H1 (cell line): ENCODE measurements at regions not wholly inside any gene's neighbourhood (a gene's known extent, or its start where the extent isn't known, plus 50 kb on each side); places are given as distances from the start of the nearest gene placed in this dataset.

Experiments
- CTCF ChIA-PET: fragments of 300-600 bp; sonication (Branson Sonifier 250); formaldehyde crosslinking; loops from one replicate; lab custom pipeline; 2021; ENCODE audit not compliant: partially characterized antibody; lab: Charles Lee
- POLR2A ChIA-PET: fragments of 300-600 bp; sonication (Branson Sonifier 250); formaldehyde crosslinking; loops from one replicate; lab custom pipeline; 2021; ENCODE audit warnings: inconsistent platforms; ENCODE audit not compliant: partially characterized antibody; lab: Charles Lee
- DNase-seq, 2 experiments: peaks; one replicate each; pipeline versions ENCODE4 v3.0.0 to v3.0.0-alpha.2; 2010 to 2022; ENCODE audit warnings: low spot score in 2 of 2, low read depth in 1 of 2, mixed read lengths in 1 of 2
- FAIRE-seq: peaks from 2 replicates; lab custom pipeline; 2011; peaks lifted over from hg19 to GRCh38; lab: Jason Lieb, UNC
- H2AFZ ChIP-seq: 2 replicates; pipeline ENCODE4 v1.8.1; 2012; ENCODE audit warnings: low read length, inconsistent platforms
- H2AK5ac ChIP-seq: 2 replicates; pipeline ENCODE4 v1.6.1; 2013; ENCODE audit warnings: low read depth, low read length
- H2BK120ac ChIP-seq: replicated peaks from 2 replicates; pipeline ENCODE3; 2013; ENCODE audit warnings: low read depth, low read length, inconsistent platforms
- H2BK12ac ChIP-seq: 2 replicates; pipeline ENCODE4 v1.6.1; 2013; ENCODE audit warnings: low read depth, low read length
- H2BK15ac ChIP-seq: 2 replicates; pipeline ENCODE4 v1.6.1; 2013; ENCODE audit warnings: low read length
- H2BK20ac ChIP-seq: 2 replicates; pipeline ENCODE4 v1.6.1; 2013; ENCODE audit warnings: low read length
- H2BK5ac ChIP-seq: 2 replicates; pipeline ENCODE4 v1.6.1; 2013; ENCODE audit warnings: low read depth, low read length
- H3K14ac ChIP-seq: 2 replicates; pipeline ENCODE4 v1.6.1; 2013; ENCODE audit warnings: inconsistent platforms; ENCODE audit not compliant: insufficient read length
- H3K18ac ChIP-seq: 2 replicates; pipeline ENCODE4 v1.6.1; 2013; ENCODE audit warnings: low read length; ENCODE audit errors: extremely low read depth
- H3K23ac ChIP-seq: 2 replicates; pipeline ENCODE4 v1.6.1; 2013; ENCODE audit warnings: inconsistent platforms; ENCODE audit not compliant: insufficient read length
- H3K23me2 ChIP-seq: 2 replicates; pipeline ENCODE4 v1.6.1; 2013; ENCODE audit warnings: low read depth, low read length
- H3K27ac ChIP-seq: 2 replicates; pipeline ENCODE4 v1.6.1; 2011; ENCODE audit warnings: low read depth, low read length, inconsistent platforms
- H3K27me3 ChIP-seq, 4 experiments: replicated peaks in 1 of 4; 1 replicate in 1 of 4; 2 replicates in 3 of 4; pipeline versions ENCODE4 v1.6.1 to v1.8.1; 2011 to 2013; ENCODE audit warnings: low read length in 3 of 4, mild to moderate bottlenecking in 3 of 4, inconsistent platforms in 2 of 4, mixed read lengths in 2 of 4, moderate library complexity in 1 of 4; ENCODE audit not compliant: control insufficient read depth in 3 of 4, insufficient read depth in 3 of 4; ENCODE audit errors: extremely low read depth in 1 of 4
- H3K36me3 ChIP-seq, 4 experiments: 2 replicates each; pipeline versions ENCODE4 v1.6.1 to v1.8.1; 2011 to 2013; ENCODE audit warnings: mild to moderate bottlenecking in 4 of 4, low read length in 3 of 4, moderate library complexity in 2 of 4, control low read depth in 1 of 4, inconsistent platforms in 1 of 4; ENCODE audit not compliant: insufficient read depth in 4 of 4, control insufficient read depth in 2 of 4
- H3K4ac ChIP-seq: replicated peaks from 2 replicates; pipeline ENCODE3; 2013; ENCODE audit warnings: low read length, low read depth, mixed read lengths, inconsistent platforms; ENCODE audit not compliant: insufficient read length
- H3K4me1 ChIP-seq, 4 experiments: replicated peaks in 1 of 4; 1 replicate in 1 of 4; 2 replicates in 3 of 4; pipeline versions ENCODE4 v1.6.1 to v1.8.1; 2011 to 2013; ENCODE audit warnings: low read length in 3 of 4, inconsistent platforms in 2 of 4, mixed read lengths in 1 of 4; ENCODE audit not compliant: insufficient read depth in 4 of 4, control insufficient read depth in 3 of 4
- H3K4me2 ChIP-seq, 2 experiments: 2 replicates each; pipeline versions ENCODE4 v1.6.1 to v1.8.1; 2011 to 2013; ENCODE audit warnings: low read depth in 2 of 2, low read length in 2 of 2, control low read depth in 1 of 2, inconsistent platforms in 1 of 2, mild to moderate bottlenecking in 1 of 2; ENCODE audit not compliant: insufficient read depth in 1 of 2
- H3K4me3 ChIP-seq, 4 experiments: fragments of 200-600, 300-600 bp in 1 of 4; sonication (generic), shearing (Covaris generic), sonication (Bioruptor Twin) in 1 of 4; 2 replicates each; pipeline versions ENCODE4 v1.5.1 to v1.8.1; 2011 to 2016; ENCODE audit warnings: low read length in 4 of 4, low read depth in 3 of 4, control low read depth in 2 of 4, inconsistent platforms in 2 of 4, mild to moderate bottlenecking in 2 of 4, mixed read lengths in 1 of 4, moderate library complexity in 1 of 4; ENCODE audit not compliant: insufficient read depth in 2 of 4; ENCODE audit errors: extremely low read depth in 1 of 4
- H3K56ac ChIP-seq: replicated peaks from 2 replicates; pipeline ENCODE3; 2013; ENCODE audit warnings: low read depth, mild to moderate bottlenecking, mixed read lengths, low read length, inconsistent platforms; ENCODE audit not compliant: insufficient read length
- H3K79me1 ChIP-seq: 2 replicates; pipeline ENCODE4 v1.6.1; 2013; ENCODE audit warnings: low read depth, low read length, control low read depth
- H3K79me2 ChIP-seq, 2 experiments: 2 replicates each; pipeline versions ENCODE4 v1.6.1 to v1.8.1; 2012 to 2013; ENCODE audit warnings: low read length in 2 of 2, mild to moderate bottlenecking in 2 of 2, inconsistent platforms in 1 of 2; ENCODE audit not compliant: insufficient read depth in 2 of 2, control insufficient read depth in 1 of 2
- H3K9ac ChIP-seq, 4 experiments: replicated peaks in 1 of 4; 1 replicate in 1 of 4; 2 replicates in 3 of 4; pipeline versions ENCODE4 v1.6.1 to v1.8.1; 2011 to 2013; ENCODE audit warnings: low read depth in 3 of 4, low read length in 3 of 4, control low read depth in 2 of 4, mild to moderate bottlenecking in 2 of 4, moderate library complexity in 2 of 4, inconsistent platforms in 1 of 4; ENCODE audit errors: extremely low read depth in 1 of 4
- H3K9me3 ChIP-seq, 2 experiments: 2 replicates each; pipeline versions ENCODE4 v1.6.1 to v1.8.1; 2012 to 2013; ENCODE audit warnings: mild to moderate bottlenecking in 2 of 2, moderate library complexity in 2 of 2, control low read depth in 1 of 2, inconsistent platforms in 1 of 2, low read depth in 1 of 2, low read length in 1 of 2, mixed read lengths in 1 of 2; ENCODE audit not compliant: insufficient read depth in 2 of 2
- H4K20me1 ChIP-seq, 2 experiments: replicated peaks in 1 of 2; 2 replicates each; pipeline versions ENCODE3 to v1.8.1; 2011 to 2013; ENCODE audit warnings: inconsistent platforms in 2 of 2, low read length in 2 of 2, mild to moderate bottlenecking in 1 of 2; ENCODE audit not compliant: insufficient read depth in 2 of 2, control insufficient read depth in 1 of 2
- H4K5ac ChIP-seq: 2 replicates; pipeline ENCODE4 v1.6.1; 2013; ENCODE audit warnings: low read length, low read depth, mixed read lengths, inconsistent platforms; ENCODE audit not compliant: insufficient read length
- H4K8ac ChIP-seq: 2 replicates; pipeline ENCODE4 v1.8.0; 2013; ENCODE audit warnings: mild to moderate bottlenecking, moderate library complexity, low read length, inconsistent platforms; ENCODE audit not compliant: insufficient read depth; ENCODE audit errors: extremely low read depth
- H4K91ac ChIP-seq: replicated peaks from 2 replicates; pipeline ENCODE3; 2013; ENCODE audit warnings: low read length, mixed read lengths, inconsistent platforms; ENCODE audit not compliant: insufficient read length
- BACH1 ChIP-seq: IDR thresholded peaks from 2 replicates; pipeline ENCODE4 v1.6.1; 2012; ENCODE audit warnings: low read length, improper control_type of control experiment
- FOSL1 ChIP-seq: IDR thresholded peaks from 2 replicates; pipeline ENCODE4 v1.6.1; 2011; ENCODE audit warnings: mild to moderate bottlenecking, low read depth, low read length, moderate library complexity; ENCODE audit not compliant: insufficient read depth
- NRF1 ChIP-seq: IDR thresholded peaks from 2 replicates; pipeline ENCODE4 v1.6.1; 2011; ENCODE audit warnings: mild to moderate bottlenecking, low read depth, low read length, improper control_type of control experiment
- POLR2A ChIP-seq, 2 experiments: IDR thresholded peaks; 1 replicate in 1 of 2; 2 replicates in 1 of 2; pipeline ENCODE4 v1.6.1; 2011; ENCODE audit warnings: low read depth in 2 of 2, low read length in 2 of 2, mild to moderate bottlenecking in 2 of 2; ENCODE audit errors: control extremely low read depth in 1 of 2
- SIN3A ChIP-seq, 2 experiments: IDR thresholded peaks in 1 of 2; conservative IDR thresholded peaks in 1 of 2; 2 replicates each; pipeline ENCODE4 v1.6.1; 2011 to 2012; ENCODE audit warnings: low read length in 2 of 2, improper control_type of control experiment in 1 of 2, low read depth in 1 of 2, mild to moderate bottlenecking in 1 of 2
- SIRT6 ChIP-seq: IDR thresholded peaks from one replicate; pipeline ENCODE4 v1.7.1; 2012; ENCODE audit warnings: low read length, inconsistent platforms
- SP2 ChIP-seq: IDR thresholded peaks from 2 replicates; pipeline ENCODE4 v1.6.1; 2012; ENCODE audit warnings: mild to moderate bottlenecking, low read length, inconsistent platforms
- WGBS, 2 experiments: shearing (Covaris generic) in 1 of 2; methylation state at CpG; one replicate each; pipeline versions ENCODE4 v1.1.6 to v1.1.7; 2013 to 2015; ENCODE audit warnings: low lambda C conversion rate in 2 of 2, mixed read lengths in 2 of 2, inconsistent platforms in 1 of 2, low coverage in 1 of 2, missing lambda C conversion rate in 1 of 2; ENCODE audit not compliant: insufficient replicate concordance in 2 of 2, insufficient coverage in 1 of 2, insufficient read length in 1 of 2; ENCODE audit errors: extremely low coverage in 1 of 2, missing lambda C conversion rate in 1 of 2; 5-methylcytosine and 5-hydroxymethylcytosine counted together
- TF ChIP-seq, protein P1 (sequence below): IDR thresholded peaks from 2 replicates; pipeline ENCODE4 v1.6.1; 2011; ENCODE audit warnings: low read depth, mild to moderate bottlenecking, low read length; ENCODE audit not compliant: insufficient read depth

DNA sequence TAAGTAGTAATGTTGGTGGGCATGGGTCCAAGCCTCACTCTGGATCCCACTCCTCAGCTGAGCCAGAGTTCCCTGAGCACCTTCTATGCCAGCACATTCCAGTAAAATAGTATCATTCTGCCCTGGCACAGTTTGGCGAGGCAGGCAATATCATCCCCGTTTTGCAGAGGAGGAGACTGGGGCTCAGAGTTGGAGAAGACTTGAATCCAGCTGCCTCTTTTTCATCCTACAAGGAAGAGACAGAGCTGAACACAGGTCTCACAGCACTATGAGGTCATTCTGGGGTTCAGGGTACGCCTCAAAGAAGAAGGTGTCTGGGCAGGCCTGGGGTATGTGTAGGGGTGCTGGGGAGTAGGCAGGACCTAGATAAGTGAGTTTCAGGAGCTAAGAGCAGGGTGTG is 103.9 kb upstream of the STX18 start:
- no peak overlapping the region for H3K23ac ChIP-seq
- H2AK5ac ChIP-seq, result 0 out of 2 replicates have a peak overlapping the region, but pooled peaks have one; percentile 26
- H3K4me2 ChIP-seq, result no peak overlapping the region
- H2AFZ ChIP-seq, result no peak overlapping the region
- H3K27ac ChIP-seq, result no peak overlapping the region
- peaks cover 0 to 4% (median 0%) of the 10 kb centered on the region in 4 experiments; a peak in 1 of 7 replicates for H3K27me3 ChIP-seq
- H3K79me2 ChIP-seq, result no peaks in the 10 kb centered on the region
- peaks cover 0 to 2% of the 10 kb centered on the region in 2 experiments for H4K20me1 ChIP-seq
- H4K5ac ChIP-seq, result no peak overlapping the region
- no peak overlapping the region for H3K9ac ChIP-seq
- H3K9me3 ChIP-seq, result no peaks in the 10 kb centered on the region
- H2BK15ac ChIP-seq, result no peak overlapping the region
- CTCF ChIA-PET, result interaction anchor here (0.6 to 2.2 kb wide), 5 partner anchors 11 to 82 kb away, joined by 3 to 8 read pairs (median 4); no protein-coding TSS in a partner anchor
- no peak overlapping the region for H3K56ac ChIP-seq
- no peak overlapping the region for H2BK5ac ChIP-seq
- no peak overlapping the region for H3K4ac ChIP-seq
- TF ChIP-seq SIRT6 (no peak), SP2 (no peak), FOSL1 (no peak), SIN3A (conservative IDR thresholded peaks at IDR 0.05 in 1 of 2, IDR thresholded peaks at IDR 0.05 in 1 of 2; ENCODE audit: low read depth in 1 of 2, low read length in 2 of 2) (no peak), POLR2A (IDR thresholded peaks at IDR 0.05; ENCODE audit: control extremely low read depth in 1 of 2, low read depth in 2 of 2, low read length in 2 of 2) (no peak), NRF1 (no peak), BACH1 (no peak)
- TF ChIP-seq, protein P1, sequence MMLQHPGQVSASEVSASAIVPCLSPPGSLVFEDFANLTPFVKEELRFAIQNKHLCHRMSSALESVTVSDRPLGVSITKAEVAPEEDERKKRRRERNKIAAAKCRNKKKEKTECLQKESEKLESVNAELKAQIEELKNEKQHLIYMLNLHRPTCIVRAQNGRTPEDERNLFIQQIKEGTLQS, result no peak
- TF ChIP-seq, all 59 proteins: peak for 0
- FAIRE-seq (no peak), DNase-seq (no peak)
- Histone ChIP-seq H2BK12ac (no peak overlapping the region), H3K79me1 (no peaks in the 10 kb centered on the region), H3K14ac (no peak overlapping the region), H3K4me1 (peaks cover 6 to 17% (median 16%) of the 10 kb centered on the region in 4 experiments; a peak in 6 of 7 replicates), H4K91ac (no peak overlapping the region), H3K4me3 (no peak overlapping the region), H3K36me3 (no peaks in the 10 kb centered on the region), H3K18ac (no peak overlapping the region), H3K23me2 (no peaks in the 10 kb centered on the region), H4K8ac (no peak overlapping the region), H2BK120ac (no peak overlapping the region), H2BK20ac (no peak overlapping the region)
- POLR2A ChIA-PET, result interaction anchor here (0.7 kb wide), 1 partner anchor 72 kb away, joined by 3 read pairs; no protein-coding TSS in a partner anchor
- 93% methylated on average over 3 of the region's 3 CpGs; no CpG with 5 or more reads in 1 of the 2 experiments for WGBS, 2 experiments
